PC-3 (cell line): ENCODE measurements at regions not wholly inside any gene's neighbourhood (a gene's known extent, or its start where the extent isn't known, plus 50 kb on each side); places are given as distances from the start of the nearest gene placed in this dataset.

Experiments
- ATAC-seq: fragments of 200-7000 bp; cut with Tn5 transposase; 2 replicates; pipeline ENCODE4 v1.9.1; 2020; ENCODE audit warnings: mild to moderate bottlenecking, moderate library complexity
- BruUV-seq: library from RNA; stranded (reverse); fragments of 400-500 nt; replicated peaks from 2 replicates; lab custom pipeline; 2021; lab: Mats Ljungman, UMichigan
- CTCF ChIA-PET: fragments of 300-600 bp; sonication (Branson Sonifier 250); formaldehyde crosslinking; loops from one replicate; lab custom pipeline; 2022; ENCODE audit warnings: antibody characterized with exemption; lab: Charles Lee
- POLR2A ChIA-PET: fragments of 300-600 bp; sonication (Branson Sonifier 250); formaldehyde crosslinking; loops from one replicate; lab custom pipeline; 2022; ENCODE audit warnings: antibody characterized with exemption; ENCODE audit not compliant: unreplicated experiment; lab: Charles Lee
- DNase-seq: peaks from one replicate; pipeline ENCODE4 v3.0.0-alpha.2; 2015
- H2AFZ ChIP-seq: fragments of 300-600 bp; sonication (generic); 2 replicates; pipeline ENCODE4 v1.6.0; 2016; ENCODE audit warnings: antibody characterized with exemption, low read length
- H3F3A ChIP-seq: fragments of 300-600 bp; sonication (generic); one replicate; pipeline ENCODE4 v1.6.0; 2017; ENCODE audit warnings: antibody characterized with exemption, low read length, control low read depth, mild to moderate bottlenecking; ENCODE audit not compliant: unreplicated experiment
- H3K27ac ChIP-seq: fragments of 300-600 bp; sonication (generic); 2 replicates; pipeline ENCODE4 v1.5.1; 2016; ENCODE audit warnings: mild to moderate bottlenecking, low read length
- H3K27me3 ChIP-seq: fragments of 300-600 bp; sonication (generic); 2 replicates; pipeline ENCODE4 v1.6.1; 2016; ENCODE audit warnings: low read length, mixed read lengths
- H3K36me3 ChIP-seq: fragments of 300-600 bp; sonication (generic); 2 replicates; pipeline ENCODE4 v1.6.1; 2016; ENCODE audit warnings: low read depth, mixed run types, low read length, mixed read lengths
- H3K4me1 ChIP-seq: fragments of 300-600 bp; sonication (generic); 2 replicates; pipeline ENCODE4 v1.5.1; 2016; ENCODE audit warnings: low read length; ENCODE audit not compliant: insufficient read depth
- H3K4me2 ChIP-seq: fragments of 300-600 bp; sonication (generic); 2 replicates; pipeline ENCODE4 v1.6.0; 2016; ENCODE audit warnings: low read length
- H3K4me3 ChIP-seq: fragments of 300-600 bp; sonication (generic); 2 replicates; pipeline ENCODE4 v1.5.1; 2016; ENCODE audit warnings: mild to moderate bottlenecking, low read length, mixed read lengths
- H3K79me2 ChIP-seq: fragments of 300-600 bp; sonication (generic); 2 replicates; pipeline ENCODE4 v1.6.1; 2017; ENCODE audit warnings: low read length, mixed read lengths
- H3K9ac ChIP-seq: fragments of 300-600 bp; sonication (generic); 2 replicates; pipeline ENCODE4 v1.6.0; 2016; ENCODE audit warnings: mild to moderate bottlenecking, low read length
- H3K9me2 ChIP-seq: fragments of 300-600 bp; sonication (generic); replicated peaks from 2 replicates; pipeline ENCODE4 v1.6.1; 2016; ENCODE audit warnings: mixed run types, low read length, mixed read lengths
- H3K9me3 ChIP-seq: fragments of 300-600 bp; sonication (generic); 2 replicates; pipeline ENCODE4 v1.6.1; 2016; ENCODE audit warnings: low read length, mixed read lengths
- H4K20me1 ChIP-seq: fragments of 300-600 bp; sonication (generic); 2 replicates; pipeline ENCODE4 v1.6.1; 2016; ENCODE audit warnings: low read length, mixed read lengths
- CTCF ChIP-seq: fragments of 300-600 bp; sonication (generic); conservative IDR thresholded peaks from 2 replicates; pipeline ENCODE4 v1.5.1; 2017; ENCODE audit warnings: antibody characterized with exemption, low read depth, mild to moderate bottlenecking, low read length
- EZH2 ChIP-seq: fragments of 300-600 bp; sonication (generic); IDR thresholded peaks from one replicate; pipeline ENCODE4 v1.6.1; 2017; ENCODE audit warnings: antibody characterized with exemption, mild to moderate bottlenecking, low read length; ENCODE audit not compliant: unreplicated experiment
- EZH2phosphoT487 ChIP-seq: fragments of 300-600 bp; sonication (generic); IDR thresholded peaks from 2 replicates; pipeline ENCODE4 v1.6.1; 2018; ENCODE audit warnings: mild to moderate bottlenecking, antibody characterized with exemption, low read length, borderline replicate concordance
- intact Hi-C: fragments of 100-400 bp; cut with micrococcal nuclease; formaldehyde crosslinking; loops from 2 replicates; pipeline ENCODE4 v1.9.0; 2023

GRCh38 chr15:96500508-96500907 is 170.0 kb downstream of the NR2F2 start:
- Histone ChIP-seq H2AFZ (no peak overlapping the region), H3K36me3 (no peaks in the 10 kb centered on the region), H3K9me2 (no peaks in the 10 kb centered on the region), H4K20me1 (no peaks in the 10 kb centered on the region), H3K9ac (no peak overlapping the region), H3K4me1 (no peaks in the 10 kb centered on the region), H3K9me3 (no peaks in the 10 kb centered on the region), H3K4me3 (no peak overlapping the region), H3K27ac (no peak overlapping the region), H3F3A (no peaks in the 10 kb centered on the region), H3K27me3 (peaks cover 66% of the 10 kb centered on the region), H3K4me2 (no peak overlapping the region), H3K79me2 (no peaks in the 10 kb centered on the region)
- ChIA-PET POLR2A (no interaction called here), CTCF (no interaction called here)
- ATAC-seq: no peak
- no TSS peak for BruUV-seq
- intact Hi-C loops: no loop called here
- DNase-seq: no peak
- TF ChIP-seq EZH2phosphoT487 (no peak), EZH2 (no peak), CTCF (no peak)

- H3F3A ChIP-seq: no peaks in the 10 kb centered on the region
- H3K4me2 ChIP-seq: no peak overlapping the region
- ATAC-seq (no peak), DNase-seq (no peak)
- no peaks in the 10 kb centered on the region for H4K20me1 ChIP-seq
- H3K27ac ChIP-seq: no peak overlapping the region
- no peak overlapping the region for H3K9ac ChIP-seq
- no peaks in the 10 kb centered on the region for H3K4me1 ChIP-seq
- H3K9me3 ChIP-seq: no peaks in the 10 kb centered on the region
- no peaks in the 10 kb centered on the region for H3K9me2 ChIP-seq
- intact Hi-C loops: no loop called here
- ChIA-PET POLR2A (no interaction called here), CTCF (no interaction called here)
- no peaks in the 10 kb centered on the region for H3K79me2 ChIP-seq
- H2AFZ ChIP-seq: no peak overlapping the region
- TF ChIP-seq EZH2phosphoT487 (no peak), EZH2 (no peak), CTCF (no peak)
- peaks cover 72% of the 10 kb centered on the region for H3K27me3 ChIP-seq
- H3K36me3 ChIP-seq: no peaks in the 10 kb centered on the region
- H3K4me3 ChIP-seq: no peak overlapping the region
- BruUV-seq: no TSS peak
These were observed 170.9 kb downstream of the NR2F2 start for GRCh38 chr15:96501362-96501761.

- BruUV-seq: no TSS peak
- Histone ChIP-seq H3K9me2 (no peaks in the 10 kb centered on the region), H3K27me3 (peaks cover 68% of the 10 kb centered on the region), H3K36me3 (no peaks in the 10 kb centered on the region), H3K79me2 (no peaks in the 10 kb centered on the region), H3K9ac (no peak overlapping the region), H3K4me1 (no peaks in the 10 kb centered on the region), H3F3A (no peaks in the 10 kb centered on the region), H3K9me3 (no peaks in the 10 kb centered on the region), H2AFZ (no peak overlapping the region), H3K4me2 (no peak overlapping the region), H3K4me3 (no peak overlapping the region), H3K27ac (no peak overlapping the region), H4K20me1 (no peaks in the 10 kb centered on the region)
- ATAC-seq (no peak), DNase-seq (no peak)
- intact Hi-C loops: no loop called here
- ChIA-PET POLR2A (no interaction called here), CTCF (no interaction called here)
- no peak for TF ChIP-seq EZH2phosphoT487
- TF ChIP-seq EZH2: no peak
- no peak for TF ChIP-seq CTCF
These were observed 171.7 kb downstream of the NR2F2 start for GRCh38 chr15:96502196-96502595.
